Immature natural killer cell (primary cell): ENCODE measurements at regions not wholly inside any gene's neighbourhood (a gene's known extent, or its start where the extent isn't known, plus 50 kb on each side); places are given as distances from the start of the nearest gene placed in this dataset.
"Not testable (repeated sequence)": the region's sequence is repeated elsewhere in the genome, so short reads cannot be mapped to it uniquely, and the experiment has no call there.

Source experiments
- DNase-seq, 3 donors: peaks; one replicate each; pipeline ENCODE4 v3.0.0; 2022; ENCODE audit warnings: mixed read lengths in 1 of 3
- H3K27ac Mint-ChIP-seq, 6 donors: one replicate each; pipeline ENCODE4 v1.8.0; 2020; ENCODE audit warnings: mixed read lengths in 6 of 6, mild to moderate bottlenecking in 5 of 6, inconsistent platforms in 4 of 6, moderate library complexity in 3 of 6
- H3K27me3 Mint-ChIP-seq, 3 donors: one replicate each; pipeline ENCODE4 v1.8.0; 2020 to 2021; ENCODE audit warnings: low read depth in 3 of 3, mild to moderate bottlenecking in 3 of 3, mixed read lengths in 3 of 3, moderate library complexity in 3 of 3, inconsistent platforms in 1 of 3
- H3K36me3 Mint-ChIP-seq, 3 donors: one replicate each; pipeline ENCODE4 v1.8.0; 2020; ENCODE audit warnings: mixed read lengths in 3 of 3, inconsistent platforms in 2 of 3, mild to moderate bottlenecking in 2 of 3
- H3K4me1 Mint-ChIP-seq, 2 donors: one replicate each; pipeline ENCODE4 v1.8.0; 2020; ENCODE audit warnings: inconsistent platforms in 2 of 2, mild to moderate bottlenecking in 2 of 2, mixed read lengths in 2 of 2, moderate library complexity in 1 of 2
- H3K4me3 Mint-ChIP-seq, 5 donors: one replicate each; pipeline ENCODE4 v1.8.0; 2020; ENCODE audit warnings: mild to moderate bottlenecking in 5 of 5, mixed read lengths in 5 of 5, inconsistent platforms in 3 of 5, moderate library complexity in 3 of 5
- H3K9me3 Mint-ChIP-seq, 6 donors: one replicate each; pipeline ENCODE4 v1.8.0; 2020; ENCODE audit warnings: mild to moderate bottlenecking in 6 of 6, mixed read lengths in 6 of 6, inconsistent platforms in 4 of 6, moderate library complexity in 3 of 6

- not testable (repeated sequence) for H3K4me3 Mint-ChIP-seq, H3K36me3 Mint-ChIP-seq, DNase-seq, H3K27me3 Mint-ChIP-seq, H3K27ac Mint-ChIP-seq, H3K4me1 Mint-ChIP-seq
- peaks cover 19 to 62% (median 37%) of the 10 kb centered on the region in 6 donors for H3K9me3 Mint-ChIP-seq
These were observed 1183.5 kb upstream of the CHAC2 start for GRCh38 chr2:52584071-52584470.

- DNase-seq: no peak
- Mint-ChIP-seq H3K27me3 (peaks cover 0 to 2% (median 0%) of the 10 kb centered on the region in 3 donors), H3K9me3 (peaks cover 21 to 72% (median 50%) of the 10 kb centered on the region in 6 donors), H3K27ac (no peak overlapping the region), H3K4me1 (no peaks in the 10 kb centered on the region), H3K4me3 (no peak overlapping the region), H3K36me3 (peaks cover 0 to 3% (median 2%) of the 10 kb centered on the region in 3 donors)
These were observed 1195.1 kb upstream of the CHAC2 start for GRCh38 chr2:52572469-52572894.

GRCh38 chr2:52571380-52572347 is 1195.9 kb upstream of the CHAC2 start:
- H3K9me3 Mint-ChIP-seq: peaks cover 23 to 68% (median 49%) of the 10 kb centered on the region in 6 donors
- H3K36me3 Mint-ChIP-seq: peaks cover 0 to 3% (median 2%) of the 10 kb centered on the region in 3 donors
- H3K4me1 Mint-ChIP-seq: no peaks in the 10 kb centered on the region
- peaks cover 0 to 2% (median 0%) of the 10 kb centered on the region in 3 donors for H3K27me3 Mint-ChIP-seq
- H3K27ac Mint-ChIP-seq: no peak overlapping the region
- no peak overlapping the region for H3K4me3 Mint-ChIP-seq
- DNase-seq: no peak

- Mint-ChIP-seq H3K4me1 (no peaks in the 10 kb centered on the region), H3K4me3 (no peak overlapping the region), H3K36me3 (peaks cover 0 to 3% (median 2%) of the 10 kb centered on the region in 3 donors), H3K27me3 (peaks cover 0 to 2% (median 0%) of the 10 kb centered on the region in 3 donors), H3K9me3 (peaks cover 23 to 67% (median 48%) of the 10 kb centered on the region in 6 donors), H3K27ac (no peak overlapping the region)
- DNase-seq: no peak
These were observed 1196.9 kb upstream of the CHAC2 start for GRCh38 chr2:52570716-52571115.

- DNase-seq: no peak
- H3K27me3 Mint-ChIP-seq: peaks cover 0 to 4% (median 3%) of the 10 kb centered on the region in 3 donors
- no peak overlapping the region for H3K4me3 Mint-ChIP-seq
- no peaks in the 10 kb centered on the region for H3K4me1 Mint-ChIP-seq
- H3K36me3 Mint-ChIP-seq: no peaks in the 10 kb centered on the region
- no peak overlapping the region for H3K27ac Mint-ChIP-seq
- peaks cover 9 to 51% (median 30%) of the 10 kb centered on the region in 6 donors for H3K9me3 Mint-ChIP-seq
These were observed 1204.5 kb upstream of the CHAC2 start for GRCh38 chr2:52563151-52563550.

GRCh38 chr2:52558265-52558664 is 1209.3 kb upstream of the CHAC2 start:
- Mint-ChIP-seq H3K4me3 (no peak overlapping the region), H3K9me3 (peaks cover 5 to 20% (median 18%) of the 10 kb centered on the region in 6 donors), H3K36me3 (no peaks in the 10 kb centered on the region), H3K4me1 (no peaks in the 10 kb centered on the region), H3K27me3 (peaks cover 0 to 4% (median 0%) of the 10 kb centered on the region in 3 donors), H3K27ac (no peak overlapping the region)
- no peak for DNase-seq

- Mint-ChIP-seq H3K4me1 (no peaks in the 10 kb centered on the region), H3K27ac (no peak overlapping the region), H3K27me3 (no peaks in the 10 kb centered on the region), H3K36me3 (no peaks in the 10 kb centered on the region), H3K4me3 (no peak overlapping the region), H3K9me3 (peaks cover 14 to 29% (median 16%) of the 10 kb centered on the region in 6 donors)
- no peak for DNase-seq
These were observed 1225.3 kb upstream of the CHAC2 start for GRCh38 chr2:52542297-52542696.

- Mint-ChIP-seq H3K9me3 (peaks cover 6 to 22% (median 11%) of the 10 kb centered on the region in 6 donors), H3K27ac (no peak overlapping the region), H3K36me3 (no peaks in the 10 kb centered on the region), H3K27me3 (no peaks in the 10 kb centered on the region), H3K4me1 (no peaks in the 10 kb centered on the region), H3K4me3 (no peak overlapping the region)
- no peak for DNase-seq
These were observed 1228.3 kb upstream of the CHAC2 start for GRCh38 chr2:52539026-52539970.

- H3K27ac Mint-ChIP-seq: no peak overlapping the region
- H3K4me3 Mint-ChIP-seq: no peak overlapping the region
- no peaks in the 10 kb centered on the region for H3K4me1 Mint-ChIP-seq
These were observed 1230.0 kb upstream of the CHAC2 start for GRCh38 chr2:52537588-52537987.

GRCh38 chr2:52536929-52537460 is 1230.6 kb upstream of the CHAC2 start:
- peaks cover 0 to 23% (median 7%) of the 10 kb centered on the region in 6 donors for H3K9me3 Mint-ChIP-seq
- H3K4me1 Mint-ChIP-seq: no peaks in the 10 kb centered on the region
- no peaks in the 10 kb centered on the region for H3K27me3 Mint-ChIP-seq
- no peaks in the 10 kb centered on the region for H3K36me3 Mint-ChIP-seq
- H3K27ac Mint-ChIP-seq: no peak overlapping the region
- H3K4me3 Mint-ChIP-seq: no peak overlapping the region
- DNase-seq: no peak

More at GRCh38 chr2:52537588-52537987, 1230.0 kb upstream of the CHAC2 start:
- no peak for DNase-seq
- Mint-ChIP-seq H3K27me3 (no peaks in the 10 kb centered on the region), H3K9me3 (peaks cover 0 to 19% (median 7%) of the 10 kb centered on the region in 6 donors), H3K36me3 (no peaks in the 10 kb centered on the region)

GRCh38 chr2:52532956-52533355 is 1234.6 kb upstream of the CHAC2 start:
- Mint-ChIP-seq H3K4me3 (no peak overlapping the region), H3K36me3 (no peaks in the 10 kb centered on the region), H3K27ac (no peak overlapping the region), H3K4me1 (no peaks in the 10 kb centered on the region), H3K9me3 (peaks cover 0 to 23% (median 8%) of the 10 kb centered on the region in 6 donors), H3K27me3 (peaks cover 0 to 1% (median 0%) of the 10 kb centered on the region in 3 donors)
- no peak for DNase-seq

GRCh38 chr2:52526735-52527134 is 1240.9 kb upstream of the CHAC2 start:
- H3K27me3 Mint-ChIP-seq: peaks cover 0 to 1% (median 0%) of the 10 kb centered on the region in 3 donors
- H3K9me3 Mint-ChIP-seq: peaks cover 4 to 31% (median 8%) of the 10 kb centered on the region in 6 donors
- H3K27ac Mint-ChIP-seq: no peak overlapping the region
- no peak for DNase-seq
- H3K4me3 Mint-ChIP-seq: no peak overlapping the region
- H3K36me3 Mint-ChIP-seq: no peaks in the 10 kb centered on the region
- no peaks in the 10 kb centered on the region for H3K4me1 Mint-ChIP-seq

GRCh38 chr2:52520644-52521043 is 1247.0 kb upstream of the CHAC2 start:
- Mint-ChIP-seq H3K4me1 (no peaks in the 10 kb centered on the region), H3K9me3 (peaks cover 8 to 33% (median 15%) of the 10 kb centered on the region in 6 donors), H3K36me3 (no peaks in the 10 kb centered on the region), H3K27me3 (no peaks in the 10 kb centered on the region), H3K27ac (no peak overlapping the region), H3K4me3 (no peak overlapping the region)
- DNase-seq: no peak
